ENCODE measurements at regions not wholly inside any gene's neighbourhood (a gene's known extent, or its start where the extent isn't known, plus 50 kb on each side); places are given as distances from the start of the nearest gene placed in this dataset.

DNA sequence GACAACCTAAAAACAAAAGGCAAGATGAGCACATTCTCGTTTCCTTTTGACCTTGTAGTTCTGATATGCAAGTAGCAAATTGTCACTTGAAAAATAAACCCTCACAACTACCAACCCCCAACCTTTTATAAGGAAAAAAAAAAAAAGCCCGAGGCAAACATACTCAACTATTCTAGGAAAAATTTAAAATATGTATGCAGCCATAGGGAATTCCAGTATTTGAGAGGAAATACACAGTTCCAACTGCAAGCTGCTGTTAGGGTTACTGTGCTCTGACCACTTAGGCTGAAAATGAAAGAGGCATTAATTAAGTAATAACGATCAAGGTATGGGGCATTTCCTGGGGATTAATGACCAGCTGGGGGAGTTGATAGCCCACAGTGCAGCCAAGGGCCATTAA, 281.9 kb upstream of the DPH6 start:
- POLR2A ChIA-PET (ENCODE audit: unreplicated experiment): no interaction called here
- intact Hi-C loops (cut with micrococcal nuclease): no loop called here

More for the DNA sequence above, 281.9 kb upstream of the DPH6 start:
- TF ChIP-seq, protein P1, sequence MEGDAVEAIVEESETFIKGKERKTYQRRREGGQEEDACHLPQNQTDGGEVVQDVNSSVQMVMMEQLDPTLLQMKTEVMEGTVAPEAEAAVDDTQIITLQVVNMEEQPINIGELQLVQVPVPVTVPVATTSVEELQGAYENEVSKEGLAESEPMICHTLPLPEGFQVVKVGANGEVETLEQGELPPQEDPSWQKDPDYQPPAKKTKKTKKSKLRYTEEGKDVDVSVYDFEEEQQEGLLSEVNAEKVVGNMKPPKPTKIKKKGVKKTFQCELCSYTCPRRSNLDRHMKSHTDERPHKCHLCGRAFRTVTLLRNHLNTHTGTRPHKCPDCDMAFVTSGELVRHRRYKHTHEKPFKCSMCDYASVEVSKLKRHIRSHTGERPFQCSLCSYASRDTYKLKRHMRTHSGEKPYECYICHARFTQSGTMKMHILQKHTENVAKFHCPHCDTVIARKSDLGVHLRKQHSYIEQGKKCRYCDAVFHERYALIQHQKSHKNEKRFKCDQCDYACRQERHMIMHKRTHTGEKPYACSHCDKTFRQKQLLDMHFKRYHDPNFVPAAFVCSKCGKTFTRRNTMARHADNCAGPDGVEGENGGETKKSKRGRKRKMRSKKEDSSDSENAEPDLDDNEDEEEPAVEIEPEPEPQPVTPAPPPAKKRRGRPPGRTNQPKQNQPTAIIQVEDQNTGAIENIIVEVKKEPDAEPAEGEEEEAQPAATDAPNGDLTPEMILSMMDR (conservative IDR thresholded peaks at IDR 0.05; ENCODE audit: low read depth, low read length): no peak
- no peak for TF ChIP-seq MAZ (IDR thresholded peaks at IDR 0.05; ENCODE audit: borderline replicate concordance, low read depth, low read length)
- TF ChIP-seq SMC3 (IDR thresholded peaks at IDR 0.05; ENCODE audit: low read depth, low read length): no peak
- TF ChIP-seq POLR2A (IDR thresholded peaks at IDR 0.05; ENCODE audit: low read depth, low read length): no peak
- no peak for TF ChIP-seq RAD21 (IDR thresholded peaks at IDR 0.05; ENCODE audit: low read length)
- no peak for TF ChIP-seq FOS (IDR thresholded peaks at IDR 0.05; ENCODE audit: low read depth, low read length)
- TF ChIP-seq, protein P2, sequence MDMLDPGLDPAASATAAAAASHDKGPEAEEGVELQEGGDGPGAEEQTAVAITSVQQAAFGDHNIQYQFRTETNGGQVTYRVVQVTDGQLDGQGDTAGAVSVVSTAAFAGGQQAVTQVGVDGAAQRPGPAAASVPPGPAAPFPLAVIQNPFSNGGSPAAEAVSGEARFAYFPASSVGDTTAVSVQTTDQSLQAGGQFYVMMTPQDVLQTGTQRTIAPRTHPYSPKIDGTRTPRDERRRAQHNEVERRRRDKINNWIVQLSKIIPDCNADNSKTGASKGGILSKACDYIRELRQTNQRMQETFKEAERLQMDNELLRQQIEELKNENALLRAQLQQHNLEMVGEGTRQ (IDR thresholded peaks at IDR 0.05; ENCODE audit: low read depth, low read length): no peak
- no peak for TF ChIP-seq RCOR1 (IDR thresholded peaks at IDR 0.05; ENCODE audit: insufficient replicate concordance, low read length)
- dilution Hi-C loops (cut with HindIII; ENCODE audit: low sequenced_read_pairs, unreplicated experiment) (no loop called here), in situ Hi-C loops (cut with MboI; ENCODE audit: low sequenced_read_pairs) (no loop called here)
- no TSS peak for BruUV-seq (replicated peaks)
- Histone ChIP-seq H3K27me3 (ENCODE audit: control insufficient read depth, insufficient read depth, low read length) (peaks cover 2% of the 10 kb centered on the region; the same call in 1 of the 2 replicates), H2BK15ac (ENCODE audit: low read depth, low read length) (no peak overlapping the region), H2AK5ac (ENCODE audit: low read depth, low read length) (no peak overlapping the region), H3K27ac (ENCODE audit: insufficient read depth, low read length) (no peak overlapping the region), H2AFZ (replicated peaks; ENCODE audit: low read length, poor library complexity) (no peak overlapping the region), H4K20me1 (ENCODE audit: insufficient read depth, low read length) (no peaks in the 10 kb centered on the region), H2BK5ac (ENCODE audit: low read depth, low read length, poor library complexity, severe bottlenecking) (no peak overlapping the region), H3K9me3 (ENCODE audit: control insufficient read depth, insufficient read depth, low read length) (no peaks in the 10 kb centered on the region), H4K91ac (ENCODE audit: insufficient read depth, low read depth, low read length) (no peak overlapping the region), H3K4me3 (ENCODE audit: insufficient read depth, low read depth, low read length) (no peak overlapping the region), H3K4me1 (ENCODE audit: control insufficient read depth, insufficient read depth, low read length) (no peaks in the 10 kb centered on the region; the same call in 1 of the 2 replicates), H4K5ac (ENCODE audit: low read depth, low read length) (no peak overlapping the region), H3K9me1 (ENCODE audit: insufficient read depth, low read length) (no peaks in the 10 kb centered on the region), H3K56ac (ENCODE audit: extremely low read depth, insufficient read depth, low read length) (no peak overlapping the region), H3K9ac (ENCODE audit: low read depth, low read length) (no peak overlapping the region), H3K14ac (replicated peaks; ENCODE audit: low read depth, low read length) (no peak overlapping the region), H3K79me1 (ENCODE audit: low read depth in 1 of 2, low read length in 2 of 2) (no peaks in the 10 kb centered on the region), H2BK120ac (ENCODE audit: low read depth, low read length) (no peak overlapping the region), H3K4me2 (ENCODE audit: low read depth, low read length) (peak overlapping the region; percentile 61), H4K8ac (ENCODE audit: low read depth in 2 of 2, low read length in 2 of 2) (no peak overlapping the region), H2BK20ac (ENCODE audit: low read depth, low read length) (no peak overlapping the region), H3K4ac (ENCODE audit: low read depth, low read length) (no peak overlapping the region), H2AK9ac (replicated peaks; ENCODE audit: low read depth, low read length, poor library complexity) (no peak overlapping the region), H3K36me3 (ENCODE audit: control insufficient read depth, insufficient read depth, low read length) (no peaks in the 10 kb centered on the region), H3K23ac (ENCODE audit: low read depth, low read length) (no peak overlapping the region), H3K18ac (ENCODE audit: low read depth, low read length) (no peak overlapping the region)
- CTCF ChIA-PET: no interaction called here
- DNase-seq (no peak), ATAC-seq (ENCODE audit: low read depth) (peak; percentile 73)
- WGBS, 2 experiments (ENCODE audit: extremely low coverage in 2 of 2, insufficient read length in 1 of 2): no CpG with 5 or more reads among the region's 3 CpGs

Measured in IMR-90 (cell line).